ENCODE measurements at regions not wholly inside any gene's neighbourhood (a gene's known extent, or its start where the extent isn't known, plus 50 kb on each side); places are given as distances from the start of the nearest gene placed in this dataset.

GRCh38 chr1:168386492-168386891 lies 105.8 kb downstream of the TBX19 start:
- DNase-seq: no peak

- no peak for DNase-seq
Measured at GRCh38 chr1:168381850-168382249, 101.2 kb downstream of the TBX19 start.

GRCh38 chr1:168380945-168381344 lies 100.3 kb downstream of the TBX19 start:
- no peak for DNase-seq

- no peak for DNase-seq
Measured at GRCh38 chr1:168379104-168379860, 98.6 kb downstream of the TBX19 start.

- DNase-seq: no peak
Measured at GRCh38 chr1:168375566-168376300, 95.1 kb downstream of the TBX19 start.

- no peak for DNase-seq
Measured at GRCh38 chr1:168374566-168374965, 93.9 kb downstream of the TBX19 start.

- DNase-seq: no peak
Measured at GRCh38 chr1:168373869-168374268, 93.2 kb downstream of the TBX19 start.

GRCh38 chr1:168372861-168373371 lies 92.2 kb downstream of the TBX19 start:
- DNase-seq: no peak

GRCh38 chr1:168372307-168372706 lies 91.6 kb downstream of the TBX19 start:
- DNase-seq: no peak

GRCh38 chr1:168371477-168371876 lies 90.8 kb downstream of the TBX19 start:
- DNase-seq: no peak

GRCh38 chr1:168370586-168370985 lies 89.9 kb downstream of the TBX19 start:
- DNase-seq: no peak

GRCh38 chr1:168369655-168370054 lies 89.0 kb downstream of the TBX19 start:
- no peak for DNase-seq

GRCh38 chr1:168368131-168368530 lies 87.5 kb downstream of the TBX19 start:
- no peak for DNase-seq

GRCh38 chr1:168365719-168366479 lies 85.2 kb downstream of the TBX19 start:
- no peak for DNase-seq
